HG02623 (cell line): ENCODE measurements at regions not wholly inside any gene's neighbourhood (a gene's known extent, or its start where the extent isn't known, plus 50 kb on each side); places are given as distances from the start of the nearest gene placed in this dataset.
"Not testable (repeated sequence)": the region's sequence is repeated elsewhere in the genome, so short reads cannot be mapped to it uniquely, and the experiment has no call there.

ENCODE experiments used
- ATAC-seq: cut with Tn5 transposase; IDR thresholded peaks from one replicate; pipeline ENCODE4 v1.9.1; 2021; ENCODE audit warnings: moderate library complexity; ENCODE audit not compliant: unreplicated experiment

- no peak for ATAC-seq
Measured at GRCh38 chr21:28167366-28167765, 825.3 kb downstream of the LTN1 start.

- ATAC-seq, result not testable (repeated sequence)
Measured at GRCh38 chr21:28164519-28164918, 828.2 kb downstream of the LTN1 start.

GRCh38 chr21:28162052-28162451, 830.6 kb downstream of the LTN1 start:
- ATAC-seq, result not testable (repeated sequence)

- ATAC-seq, result no peak
Measured at GRCh38 chr21:28160378-28160777, 832.3 kb downstream of the LTN1 start.

- no peak for ATAC-seq
Measured at GRCh38 chr21:28159396-28159795, 833.3 kb downstream of the LTN1 start.

GRCh38 chr21:28156590-28156989, 836.1 kb downstream of the LTN1 start:
- no peak for ATAC-seq

GRCh38 chr21:28154121-28154520, 838.6 kb downstream of the LTN1 start:
- ATAC-seq, result no peak

- no peak for ATAC-seq
Measured at GRCh38 chr21:28152732-28153131, 839.9 kb downstream of the LTN1 start.

GRCh38 chr21:28151758-28152157, 840.9 kb downstream of the LTN1 start:
- ATAC-seq, result no peak

- no peak for ATAC-seq
Measured at GRCh38 chr21:28150778-28151177, 841.9 kb downstream of the LTN1 start.

GRCh38 chr21:28148400-28149064, 844.1 kb downstream of the LTN1 start:
- ATAC-seq, result no peak

- ATAC-seq, result no peak
Measured at GRCh38 chr21:28144653-28145052, 848.0 kb downstream of the LTN1 start.

- no peak for ATAC-seq
Measured at GRCh38 chr21:28144089-28144488, 848.6 kb downstream of the LTN1 start.

- ATAC-seq, result no peak
Measured at GRCh38 chr21:28142697-28143096, 850.0 kb downstream of the LTN1 start.

- ATAC-seq, result no peak
Measured at GRCh38 chr21:28138272-28138671, 854.4 kb downstream of the LTN1 start.

GRCh38 chr21:28136656-28137255, 855.9 kb downstream of the LTN1 start:
- no peak for ATAC-seq

GRCh38 chr21:28135646-28136045, 857.0 kb downstream of the LTN1 start:
- ATAC-seq, result no peak

- no peak for ATAC-seq
Measured at GRCh38 chr21:28133116-28133515, 859.6 kb downstream of the LTN1 start.

GRCh38 chr21:28132713-28133112, 860.0 kb downstream of the LTN1 start:
- no peak for ATAC-seq

- ATAC-seq, result no peak
Measured at GRCh38 chr21:28127175-28127785, 865.4 kb downstream of the LTN1 start.

- no peak for ATAC-seq
Measured at GRCh38 chr21:28126521-28127174, 866.0 kb downstream of the LTN1 start.

GRCh38 chr21:28124541-28124940, 868.1 kb downstream of the LTN1 start:
- no peak for ATAC-seq
